Peyer's patch (tissue), 4 donors: ENCODE measurements at regions not wholly inside any gene's neighbourhood (a gene's known extent, or its start where the extent isn't known, plus 50 kb on each side); places are given as distances from the start of the nearest gene placed in this dataset.
"Not testable (repeated sequence)": the region's sequence is repeated elsewhere in the genome, so short reads cannot be mapped to it uniquely, and the experiment has no call there.

ENCODE experiments used
- DNase-seq, 3 donors: peaks; one replicate each; pipeline ENCODE4 v3.0.0-alpha.2; 2017 to 2019
- H3K27ac ChIP-seq, 4 donors: fragments of 200-600 bp; sonication (generic); one replicate each; pipeline ENCODE4 v1.5.1; 2016 to 2019
- H3K27me3 ChIP-seq, 2 donors: fragments of 200-600 bp; sonication (generic); one replicate each; pipeline ENCODE4 v1.5.1; 2019
- H3K36me3 ChIP-seq, 3 donors: fragments of 200-600 bp; sonication (generic); one replicate each; pipeline ENCODE4 v1.5.1; 2016 to 2019
- H3K4me1 ChIP-seq, 4 donors: fragments of 200-600 bp; sonication (generic); one replicate each; pipeline ENCODE4 v1.5.1; 2016 to 2019
- H3K4me3 ChIP-seq, 4 donors: fragments of 200-600 bp; sonication (generic); 1 replicate in 3 of 4; 2 replicates in 1 of 4; pipeline ENCODE4 v1.5.1; 2016 to 2019; ENCODE audit warnings: mild to moderate bottlenecking in 1 of 4
- H3K9me3 ChIP-seq, 4 donors: fragments of 200-600 bp; sonication (generic); one replicate each; pipeline ENCODE4 v1.5.1; 2016 to 2019; ENCODE audit warnings: mild to moderate bottlenecking in 1 of 4
- CTCF ChIP-seq, 6 experiments: fragments of 450-650 bp in 4 of 6; fragments of 200-600 bp in 2 of 6; sonication (generic) in 1 of 6; IDR thresholded peaks; one replicate each; pipeline ENCODE4 v1.5.1; 2017 to 2019; ENCODE audit warnings: antibody characterized with exemption in 6 of 6, mild to moderate bottlenecking in 3 of 6, moderate library complexity in 1 of 6
- POLR2A ChIP-seq, 2 donors: fragments of 450-650 bp; IDR thresholded peaks; one replicate each; pipeline ENCODE4 v1.5.1; 2017; ENCODE audit warnings: antibody characterized with exemption in 2 of 2, mild to moderate bottlenecking in 2 of 2, moderate library complexity in 2 of 2

GRCh38 chrX:46125111-46125510 is 420.1 kb downstream of the ZNF674 start:
- Histone ChIP-seq H3K36me3 (no peaks in the 10 kb centered on the region), H3K4me1 (no peaks in the 10 kb centered on the region), H3K27ac (no peak overlapping the region), H3K9me3 (no peaks in the 10 kb centered on the region), H3K27me3 (no peaks in the 10 kb centered on the region), H3K4me3 (no peak overlapping the region)
- TF ChIP-seq POLR2A (IDR thresholded peaks at IDR 0.05) (no peak), CTCF (IDR thresholded peaks at IDR 0.05) (no peak)
- no peak for DNase-seq

GRCh38 chrX:46117234-46117633 is 428.0 kb downstream of the ZNF674 start:
- TF ChIP-seq CTCF (IDR thresholded peaks at IDR 0.05) (no peak), POLR2A (IDR thresholded peaks at IDR 0.05) (no peak)
- no peak for DNase-seq
- H3K27ac ChIP-seq = no peak overlapping the region

GRCh38 chrX:46087310-46087709 is 457.9 kb downstream of the ZNF674 start:
- H3K4me1 ChIP-seq, H3K27ac ChIP-seq, H3K27me3 ChIP-seq, DNase-seq, H3K9me3 ChIP-seq, H3K36me3 ChIP-seq, H3K4me3 ChIP-seq: not testable (repeated sequence)

More at GRCh38 chrX:46117234-46117633, 428.0 kb downstream of the ZNF674 start:
- H3K4me1 ChIP-seq = no peaks in the 10 kb centered on the region
- no peaks in the 10 kb centered on the region for H3K9me3 ChIP-seq
- H3K27me3 ChIP-seq = no peaks in the 10 kb centered on the region
- H3K36me3 ChIP-seq = no peaks in the 10 kb centered on the region
- H3K4me3 ChIP-seq = no peak overlapping the region

GRCh38 chrX:46080121-46080520 is 465.1 kb downstream of the ZNF674 start:
- not testable (repeated sequence) for H3K9me3 ChIP-seq, DNase-seq, H3K4me1 ChIP-seq, H3K27ac ChIP-seq, H3K36me3 ChIP-seq, H3K27me3 ChIP-seq, H3K4me3 ChIP-seq

- TF ChIP-seq POLR2A (IDR thresholded peaks at IDR 0.05) (no peak), CTCF (IDR thresholded peaks at IDR 0.05) (no peak)
- Histone ChIP-seq H3K36me3 (no peaks in the 10 kb centered on the region), H3K9me3 (no peaks in the 10 kb centered on the region), H3K27ac (no peak overlapping the region), H3K27me3 (no peaks in the 10 kb centered on the region), H3K4me3 (no peak overlapping the region), H3K4me1 (no peaks in the 10 kb centered on the region)
- no peak for DNase-seq
Measured at GRCh38 chrX:46072791-46073190, 472.4 kb downstream of the ZNF674 start.

GRCh38 chrX:46072372-46072771 is 472.8 kb downstream of the ZNF674 start:
- no peaks in the 10 kb centered on the region for H3K9me3 ChIP-seq
- no peaks in the 10 kb centered on the region for H3K36me3 ChIP-seq
- DNase-seq = no peak
- H3K4me1 ChIP-seq = no peaks in the 10 kb centered on the region
- no peaks in the 10 kb centered on the region for H3K27me3 ChIP-seq
- TF ChIP-seq POLR2A (IDR thresholded peaks at IDR 0.05) (no peak), CTCF (IDR thresholded peaks at IDR 0.05) (no peak)
- H3K27ac ChIP-seq = no peak overlapping the region
- no peak overlapping the region for H3K4me3 ChIP-seq

GRCh38 chrX:46070421-46070820 is 474.8 kb downstream of the ZNF674 start:
- H3K4me3 ChIP-seq = no peak overlapping the region
- no peak overlapping the region for H3K27ac ChIP-seq
- H3K27me3 ChIP-seq = no peaks in the 10 kb centered on the region
- no peaks in the 10 kb centered on the region for H3K4me1 ChIP-seq
- DNase-seq = no peak
- H3K36me3 ChIP-seq = no peaks in the 10 kb centered on the region
- no peaks in the 10 kb centered on the region for H3K9me3 ChIP-seq
- TF ChIP-seq CTCF (IDR thresholded peaks at IDR 0.05) (no peak), POLR2A (IDR thresholded peaks at IDR 0.05) (no peak)
